BJ (cell line): ENCODE measurements at regions not wholly inside any gene's neighbourhood (a gene's known extent, or its start where the extent isn't known, plus 50 kb on each side); places are given as distances from the start of the nearest gene placed in this dataset.
"Not testable (repeated sequence)": the region's sequence is repeated elsewhere in the genome, so short reads cannot be mapped to it uniquely, and the experiment has no call there.

Experiments
- CTCF ChIA-PET: fragments of 350-600 bp; formaldehyde crosslinking; extraction: SDS; loops from one replicate; lab custom pipeline; 2021; ENCODE audit warnings: antibody characterized with exemption, inconsistent platforms; lab: Yijun Ruan, JAX
- POLR2A ChIA-PET: fragments of 300-600 bp; sonication (Branson Sonifier 250); formaldehyde crosslinking; extraction: SDS; loops from one replicate; lab custom pipeline; 2021; ENCODE audit warnings: antibody characterized with exemption; lab: Charles Lee
- DNase-seq: peaks from one replicate; pipeline ENCODE4 v3.0.0-alpha.2; 2011; ENCODE audit warnings: low read depth
- H3K27me3 ChIP-seq: 2 replicates; pipeline ENCODE4 v1.6.0; 2011; ENCODE audit warnings: low read length; ENCODE audit not compliant: control insufficient read depth, insufficient read depth
- H3K36me3 ChIP-seq: 2 replicates; pipeline ENCODE4 v1.5.1; 2011; ENCODE audit warnings: low read length; ENCODE audit not compliant: control insufficient read depth, insufficient read depth
- H3K4me3 ChIP-seq: 2 replicates; pipeline ENCODE4 v1.5.1; 2011; ENCODE audit warnings: low read depth, mild to moderate bottlenecking, control low read depth, low read length
- TF ChIP-seq, protein P1 (sequence below): IDR thresholded peaks from 2 replicates; pipeline ENCODE4 v1.5.1; 2011; ENCODE audit warnings: low read depth, mild to moderate bottlenecking, control low read depth, inconsistent platforms, low read length, moderate library complexity; ENCODE audit not compliant: insufficient read depth

DNA sequence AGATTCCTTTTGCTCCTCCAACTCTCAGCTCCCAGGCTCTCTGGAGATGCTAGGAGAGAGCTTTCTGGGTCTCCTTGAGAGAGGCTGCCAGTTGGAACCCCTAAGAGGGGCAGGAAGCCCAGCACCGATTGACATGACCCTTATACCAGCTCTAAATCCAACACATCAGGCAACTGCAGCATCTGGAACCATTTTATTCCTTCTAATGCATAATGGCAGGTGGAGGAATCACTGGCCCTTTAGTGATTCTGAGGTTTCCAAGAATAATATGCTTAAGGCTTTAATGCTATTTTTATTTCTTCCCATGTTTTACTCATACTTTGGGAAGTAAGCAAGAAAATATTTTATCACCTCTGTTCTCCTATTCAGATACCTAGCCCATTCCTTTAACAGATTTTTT lies 60.3 kb upstream of the TEX264 start:
- DNase-seq, result no peak
- POLR2A ChIA-PET, result interaction anchor here (0.7 kb wide), 1 partner anchor 19 kb away, joined by 20 read pairs; no protein-coding TSS in a partner anchor
- no peaks in the 10 kb centered on the region for H3K36me3 ChIP-seq
- no peaks in the 10 kb centered on the region for H3K27me3 ChIP-seq
- H3K4me3 ChIP-seq, result no peak overlapping the region
- CTCF ChIA-PET, result interaction anchor here (0.7 kb wide), 1 partner anchor 13 kb away, joined by 3 read pairs; no protein-coding TSS in a partner anchor
- TF ChIP-seq, protein P1, sequence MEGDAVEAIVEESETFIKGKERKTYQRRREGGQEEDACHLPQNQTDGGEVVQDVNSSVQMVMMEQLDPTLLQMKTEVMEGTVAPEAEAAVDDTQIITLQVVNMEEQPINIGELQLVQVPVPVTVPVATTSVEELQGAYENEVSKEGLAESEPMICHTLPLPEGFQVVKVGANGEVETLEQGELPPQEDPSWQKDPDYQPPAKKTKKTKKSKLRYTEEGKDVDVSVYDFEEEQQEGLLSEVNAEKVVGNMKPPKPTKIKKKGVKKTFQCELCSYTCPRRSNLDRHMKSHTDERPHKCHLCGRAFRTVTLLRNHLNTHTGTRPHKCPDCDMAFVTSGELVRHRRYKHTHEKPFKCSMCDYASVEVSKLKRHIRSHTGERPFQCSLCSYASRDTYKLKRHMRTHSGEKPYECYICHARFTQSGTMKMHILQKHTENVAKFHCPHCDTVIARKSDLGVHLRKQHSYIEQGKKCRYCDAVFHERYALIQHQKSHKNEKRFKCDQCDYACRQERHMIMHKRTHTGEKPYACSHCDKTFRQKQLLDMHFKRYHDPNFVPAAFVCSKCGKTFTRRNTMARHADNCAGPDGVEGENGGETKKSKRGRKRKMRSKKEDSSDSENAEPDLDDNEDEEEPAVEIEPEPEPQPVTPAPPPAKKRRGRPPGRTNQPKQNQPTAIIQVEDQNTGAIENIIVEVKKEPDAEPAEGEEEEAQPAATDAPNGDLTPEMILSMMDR, result no peak

GRCh38 chr3:51617597-51617996 lies 53.5 kb upstream of the TEX264 start:
- TF ChIP-seq, protein P1, result no peak
- no peak overlapping the region for H3K4me3 ChIP-seq
- ChIA-PET POLR2A (no interaction called here), CTCF (interaction anchor here (1.2 kb wide), 1 partner anchor 52 kb away, joined by 4 read pairs; no protein-coding TSS in a partner anchor)
- no peaks in the 10 kb centered on the region for H3K27me3 ChIP-seq
- no peak for DNase-seq
- no peaks in the 10 kb centered on the region for H3K36me3 ChIP-seq

- DNase-seq, H3K4me3 ChIP-seq, POLR2A ChIA-PET, H3K36me3 ChIP-seq, H3K27me3 ChIP-seq: not testable (repeated sequence)
- CTCF ChIA-PET, result interaction anchor here (0.9 to 1.2 kb wide), 2 partner anchors 12 to 52 kb away, joined by 3 to 4 read pairs; no protein-coding TSS in a partner anchor
Measured at GRCh38 chr3:51618038-51618437, 53.0 kb upstream of the TEX264 start.

- CTCF ChIA-PET, result interaction anchor here (0.9 to 1.2 kb wide), 3 partner anchors 12 to 63 kb away, joined by 3 to 5 read pairs (median 4); no protein-coding TSS in a partner anchor
- H3K27me3 ChIP-seq, result no peaks in the 10 kb centered on the region
- no peaks in the 10 kb centered on the region for H3K36me3 ChIP-seq
- no peak for DNase-seq
- TF ChIP-seq, protein P1, result no peak
- POLR2A ChIA-PET, result no interaction called here
- no peak overlapping the region for H3K4me3 ChIP-seq
Measured at GRCh38 chr3:51618496-51618895, 52.6 kb upstream of the TEX264 start.

DNA sequence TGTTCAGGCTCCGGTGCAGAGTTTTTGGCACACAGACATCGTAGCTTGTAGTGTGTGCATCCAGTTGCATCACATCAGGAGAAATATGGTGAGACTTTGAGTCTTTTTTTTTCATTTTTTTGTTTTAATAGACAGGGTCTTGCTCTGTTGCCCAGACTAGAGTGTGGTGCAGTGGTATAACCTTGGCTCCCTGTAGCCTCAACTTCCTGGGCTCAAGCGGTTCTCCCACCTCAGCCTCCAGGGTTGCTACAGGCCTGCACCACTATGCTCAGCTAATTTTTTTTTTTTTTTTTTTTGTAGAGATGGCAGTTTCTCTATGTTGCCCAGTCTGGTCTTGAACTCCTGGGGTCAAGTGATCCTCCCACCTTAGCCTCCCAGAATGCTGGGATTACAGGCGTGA lies 51.1 kb upstream of the TEX264 start:
- TF ChIP-seq, protein P1, result no peak
- no peaks in the 10 kb centered on the region for H3K36me3 ChIP-seq
- no peak for DNase-seq
- CTCF ChIA-PET, result interaction anchor here (2.7 kb wide), 1 partner anchor 118 kb away, joined by 8 read pairs; no protein-coding TSS in a partner anchor
- POLR2A ChIA-PET, result interaction anchor here (1.2 kb wide), 1 partner anchor 120 kb away, joined by 6 read pairs; the partner anchor contains the start of gene DCAF1
- H3K4me3 ChIP-seq, result no peak overlapping the region
- H3K27me3 ChIP-seq, result no peaks in the 10 kb centered on the region
